ENCODE measurements at regions not wholly inside any gene's neighbourhood (a gene's known extent, or its start where the extent isn't known, plus 50 kb on each side); places are given as distances from the start of the nearest gene placed in this dataset.

- Histone ChIP-seq H4K8ac (ENCODE audit: low read length) (no peak overlapping the region), H2BK15ac (ENCODE audit: low read depth, poor library complexity, severe bottlenecking) (no peak overlapping the region), H2BK5ac (ENCODE audit: low read depth, low read length, poor library complexity, severe bottlenecking) (no peak overlapping the region), H3K9ac (ENCODE audit: low read length) (no peak overlapping the region), H3K23ac (ENCODE audit: low read length in 2 of 2) (no peak overlapping the region), H3K18ac (ENCODE audit: low read depth in 1 of 2, low read length in 2 of 2) (no peak overlapping the region), H3K9me3 (ENCODE audit: control insufficient read depth, low read length) (no peaks in the 10 kb centered on the region), H3K36me3 (ENCODE audit: control insufficient read depth in 1 of 2, insufficient read depth in 2 of 2, low read depth in 1 of 2, low read length in 2 of 2) (no peaks in the 10 kb centered on the region), H3K4me3 (ENCODE audit: insufficient read depth in 1 of 2, low read depth in 1 of 2, low read length in 2 of 2) (no peak overlapping the region), H3K79me1 (replicated peaks; ENCODE audit: low read length, poor library complexity, severe bottlenecking) (no peaks in the 10 kb centered on the region), H3K4me2 (ENCODE audit: low read length, poor library complexity, severe bottlenecking) (no peak overlapping the region), H3K4me1 (ENCODE audit: control insufficient read depth, insufficient read depth, low read depth, low read length) (no peaks in the 10 kb centered on the region), H2AFZ (ENCODE audit: low read depth, low read length) (no peak overlapping the region), H3K27ac (ENCODE audit: low read length, poor library complexity, severe bottlenecking) (no peak overlapping the region), H2BK120ac (ENCODE audit: low read depth, low read length) (no peak overlapping the region), H2AK5ac (ENCODE audit: low read length, severe bottlenecking) (no peak overlapping the region), H3K14ac (ENCODE audit: low read length in 2 of 2) (no peak overlapping the region), H4K91ac (ENCODE audit: low read length) (no peak overlapping the region), H3K4ac (ENCODE audit: low read depth in 1 of 2, low read length in 2 of 2) (no peak overlapping the region), H3K27me3 (ENCODE audit: control insufficient read depth in 1 of 2, insufficient read depth in 1 of 2, low read length in 2 of 2) (no peaks in the 10 kb centered on the region), H2BK12ac (ENCODE audit: low read length in 2 of 2) (no peak overlapping the region)
- WGBS = 77% methylated on average over 8 of the region's 8 CpGs
- no peak for DNase-seq
Observed at GRCh38 chr15:93378558-93378957, 289.5 kb upstream of the RGMA start.

GRCh38 chr15:93372865-93373223 is 283.8 kb upstream of the RGMA start:
- H3K79me1 ChIP-seq (replicated peaks; ENCODE audit: low read length, poor library complexity, severe bottlenecking) = no peaks in the 10 kb centered on the region
- H3K9ac ChIP-seq (ENCODE audit: low read length) = no peak overlapping the region
- no peak for DNase-seq
- no peak overlapping the region for H2AK5ac ChIP-seq (ENCODE audit: low read length, severe bottlenecking)
- H3K9me3 ChIP-seq (ENCODE audit: control insufficient read depth, low read length) = no peaks in the 10 kb centered on the region
- no peak overlapping the region for H2BK15ac ChIP-seq (ENCODE audit: low read depth, poor library complexity, severe bottlenecking)
- H3K36me3 ChIP-seq (ENCODE audit: control insufficient read depth in 1 of 2, insufficient read depth in 2 of 2, low read depth in 1 of 2, low read length in 2 of 2) = no peaks in the 10 kb centered on the region
- no peak overlapping the region for H3K4me3 ChIP-seq (ENCODE audit: insufficient read depth in 1 of 2, low read depth in 1 of 2, low read length in 2 of 2)
- H4K91ac ChIP-seq (ENCODE audit: low read length) = no peak overlapping the region
- no peak overlapping the region for H3K14ac ChIP-seq (ENCODE audit: low read length in 2 of 2)
- H2BK120ac ChIP-seq (ENCODE audit: low read depth, low read length) = no peak overlapping the region
- H3K4ac ChIP-seq (ENCODE audit: low read depth in 1 of 2, low read length in 2 of 2) = no peak overlapping the region
- no peak overlapping the region for H2AFZ ChIP-seq (ENCODE audit: low read depth, low read length)
- H2BK12ac ChIP-seq (ENCODE audit: low read length in 2 of 2) = no peak overlapping the region
- no peak overlapping the region for H4K8ac ChIP-seq (ENCODE audit: low read length)
- no peak overlapping the region for H3K27ac ChIP-seq (ENCODE audit: low read length, poor library complexity, severe bottlenecking)
- 80% methylated on average over 7 of the region's 9 CpGs for WGBS
- H3K4me2 ChIP-seq (ENCODE audit: low read length, poor library complexity, severe bottlenecking) = no peak overlapping the region
- H3K18ac ChIP-seq (ENCODE audit: low read depth in 1 of 2, low read length in 2 of 2) = no peak overlapping the region
- H3K23ac ChIP-seq (ENCODE audit: low read length in 2 of 2) = no peak overlapping the region
- H2BK5ac ChIP-seq (ENCODE audit: low read depth, low read length, poor library complexity, severe bottlenecking) = no peak overlapping the region
- no peaks in the 10 kb centered on the region for H3K27me3 ChIP-seq (ENCODE audit: control insufficient read depth in 1 of 2, insufficient read depth in 1 of 2, low read length in 2 of 2)
- no peaks in the 10 kb centered on the region for H3K4me1 ChIP-seq (ENCODE audit: control insufficient read depth, insufficient read depth, low read depth, low read length)

- no peak overlapping the region for H2BK15ac ChIP-seq (ENCODE audit: low read depth, poor library complexity, severe bottlenecking)
- WGBS = 67% methylated on average over 9 of the region's 11 CpGs
Observed at GRCh38 chr15:93372208-93372864, 283.3 kb upstream of the RGMA start.

GRCh38 chr15:93366387-93367100 is 277.5 kb upstream of the RGMA start:
- Histone ChIP-seq H3K79me1 (replicated peaks; ENCODE audit: low read length, poor library complexity, severe bottlenecking) (no peaks in the 10 kb centered on the region), H3K9me3 (ENCODE audit: control insufficient read depth, low read length) (no peaks in the 10 kb centered on the region)

More at GRCh38 chr15:93372208-93372864, 283.3 kb upstream of the RGMA start:
- no peak overlapping the region for H4K91ac ChIP-seq (ENCODE audit: low read length)
- no peak overlapping the region for H3K4me2 ChIP-seq (ENCODE audit: low read length, poor library complexity, severe bottlenecking)
- no peak overlapping the region for H2AK5ac ChIP-seq (ENCODE audit: low read length, severe bottlenecking)
- H3K36me3 ChIP-seq (ENCODE audit: control insufficient read depth in 1 of 2, insufficient read depth in 2 of 2, low read depth in 1 of 2, low read length in 2 of 2) = no peaks in the 10 kb centered on the region
- no peaks in the 10 kb centered on the region for H3K27me3 ChIP-seq (ENCODE audit: control insufficient read depth in 1 of 2, insufficient read depth in 1 of 2, low read length in 2 of 2)
- no peak overlapping the region for H2AFZ ChIP-seq (ENCODE audit: low read depth, low read length)
- no peak overlapping the region for H4K8ac ChIP-seq (ENCODE audit: low read length)
- H2BK5ac ChIP-seq (ENCODE audit: low read depth, low read length, poor library complexity, severe bottlenecking) = no peak overlapping the region
- H2BK120ac ChIP-seq (ENCODE audit: low read depth, low read length) = no peak overlapping the region
- H2BK12ac ChIP-seq (ENCODE audit: low read length in 2 of 2) = no peak overlapping the region
- no peak overlapping the region for H3K23ac ChIP-seq (ENCODE audit: low read length in 2 of 2)
- H3K14ac ChIP-seq (ENCODE audit: low read length in 2 of 2) = no peak overlapping the region
- H3K4me1 ChIP-seq (ENCODE audit: control insufficient read depth, insufficient read depth, low read depth, low read length) = no peaks in the 10 kb centered on the region
- H3K4me3 ChIP-seq (ENCODE audit: insufficient read depth in 1 of 2, low read depth in 1 of 2, low read length in 2 of 2) = no peak overlapping the region
- DNase-seq = no peak
- H3K27ac ChIP-seq (ENCODE audit: low read length, poor library complexity, severe bottlenecking) = no peak overlapping the region
- H3K79me1 ChIP-seq (replicated peaks; ENCODE audit: low read length, poor library complexity, severe bottlenecking) = no peaks in the 10 kb centered on the region
- H3K18ac ChIP-seq (ENCODE audit: low read depth in 1 of 2, low read length in 2 of 2) = no peak overlapping the region
- H3K9me3 ChIP-seq (ENCODE audit: control insufficient read depth, low read length) = no peaks in the 10 kb centered on the region
- no peak overlapping the region for H3K4ac ChIP-seq (ENCODE audit: low read depth in 1 of 2, low read length in 2 of 2)
- H3K9ac ChIP-seq (ENCODE audit: low read length) = no peak overlapping the region

More at GRCh38 chr15:93366387-93367100, 277.5 kb upstream of the RGMA start:
- Histone ChIP-seq H2AFZ (ENCODE audit: low read depth, low read length) (no peak overlapping the region), H3K4me1 (ENCODE audit: control insufficient read depth, insufficient read depth, low read depth, low read length) (no peaks in the 10 kb centered on the region), H2BK15ac (ENCODE audit: low read depth, poor library complexity, severe bottlenecking) (no peak overlapping the region), H3K23ac (ENCODE audit: low read length in 2 of 2) (no peak overlapping the region), H3K36me3 (ENCODE audit: control insufficient read depth in 1 of 2, insufficient read depth in 2 of 2, low read depth in 1 of 2, low read length in 2 of 2) (no peaks in the 10 kb centered on the region), H3K9ac (ENCODE audit: low read length) (no peak overlapping the region), H3K27ac (ENCODE audit: low read length, poor library complexity, severe bottlenecking) (no peak overlapping the region), H2AK5ac (ENCODE audit: low read length, severe bottlenecking) (no peak overlapping the region), H2BK12ac (ENCODE audit: low read length in 2 of 2) (no peak overlapping the region), H4K91ac (ENCODE audit: low read length) (no peak overlapping the region), H3K27me3 (ENCODE audit: control insufficient read depth in 1 of 2, insufficient read depth in 1 of 2, low read length in 2 of 2) (no peaks in the 10 kb centered on the region), H4K8ac (ENCODE audit: low read length) (no peak overlapping the region), H2BK5ac (ENCODE audit: low read depth, low read length, poor library complexity, severe bottlenecking) (no peak overlapping the region), H3K18ac (ENCODE audit: low read depth in 1 of 2, low read length in 2 of 2) (no peak overlapping the region), H3K4me2 (ENCODE audit: low read length, poor library complexity, severe bottlenecking) (no peak overlapping the region), H3K4ac (ENCODE audit: low read depth in 1 of 2, low read length in 2 of 2) (no peak overlapping the region), H3K14ac (ENCODE audit: low read length in 2 of 2) (no peak overlapping the region), H2BK120ac (ENCODE audit: low read depth, low read length) (no peak overlapping the region), H3K4me3 (ENCODE audit: insufficient read depth in 1 of 2, low read depth in 1 of 2, low read length in 2 of 2) (no peak overlapping the region)
- 39% methylated on average over 5 of the region's 5 CpGs for WGBS
- no peak for DNase-seq
